Stimulated activated CD8-positive, alpha-beta memory T cell treated with anti-CD3 and anti-CD28 coated beads, Interleukin-2, amount 100 ng/mL, for 48 hours (primary cell): ENCODE measurements at regions not wholly inside any gene's neighbourhood (a gene's known extent, or its start where the extent isn't known, plus 50 kb on each side); places are given as distances from the start of the nearest gene placed in this dataset.
"Not testable (repeated sequence)": the region's sequence is repeated elsewhere in the genome, so short reads cannot be mapped to it uniquely, and the experiment has no call there.

ENCODE experiments used
- DNase-seq, 2 donors: peaks; one replicate each; pipeline ENCODE4 v3.0.0-alpha.2; 2020; ENCODE audit warnings: low read depth in 2 of 2

- DNase-seq = no peak
Measured at GRCh38 chr6:144434308-144434990, 149.3 kb downstream of the UTRN start.

- no peak for DNase-seq
Measured at GRCh38 chr6:144435602-144436426, 150.7 kb downstream of the UTRN start.

GRCh38 chr6:144437105-144437504 lies 152.0 kb downstream of the UTRN start:
- no peak for DNase-seq

GRCh38 chr6:144438103-144438502 lies 153.0 kb downstream of the UTRN start:
- no peak for DNase-seq

- DNase-seq = no peak
Measured at GRCh38 chr6:144439016-144439415, 153.9 kb downstream of the UTRN start.

GRCh38 chr6:144441801-144442200 lies 156.7 kb downstream of the UTRN start:
- DNase-seq = not testable (repeated sequence)

GRCh38 chr6:144443157-144443556 lies 158.0 kb downstream of the UTRN start:
- DNase-seq = no peak

- no peak for DNase-seq
Measured at GRCh38 chr6:144447472-144447871, 162.3 kb downstream of the UTRN start.

- no peak for DNase-seq
Measured at GRCh38 chr6:144449218-144449617, 164.1 kb downstream of the UTRN start.

GRCh38 chr6:144449911-144450597 lies 164.9 kb downstream of the UTRN start:
- no peak for DNase-seq

GRCh38 chr6:144460327-144461095 lies 175.4 kb downstream of the UTRN start:
- no peak for DNase-seq

- no peak for DNase-seq
Measured at GRCh38 chr6:144462058-144462457, 176.9 kb downstream of the UTRN start.

GRCh38 chr6:144466716-144467115 lies 181.6 kb downstream of the UTRN start:
- DNase-seq = no peak

GRCh38 chr6:144467172-144467762 lies 182.1 kb downstream of the UTRN start:
- DNase-seq = no peak

GRCh38 chr6:144467921-144468320 lies 182.8 kb downstream of the UTRN start:
- DNase-seq = no peak

- DNase-seq = no peak
Measured at GRCh38 chr6:144468709-144469108, 183.6 kb downstream of the UTRN start.

- DNase-seq = no peak
Measured at GRCh38 chr6:144469144-144469575, 184.0 kb downstream of the UTRN start.

- DNase-seq = not testable (repeated sequence)
Measured at GRCh38 chr6:144470201-144470600, 185.1 kb downstream of the UTRN start.

GRCh38 chr6:144471986-144472385 lies 186.9 kb downstream of the UTRN start:
- no peak for DNase-seq

GRCh38 chr6:144474290-144474689 lies 189.2 kb downstream of the UTRN start:
- DNase-seq = no peak

- DNase-seq = no peak
Measured at GRCh38 chr6:144474904-144475303, 189.8 kb downstream of the UTRN start.
